Coronary artery (tissue), 2 donors: ENCODE measurements at regions not wholly inside any gene's neighbourhood (a gene's known extent, or its start where the extent isn't known, plus 50 kb on each side); places are given as distances from the start of the nearest gene placed in this dataset.
A peak's percentile ranks its signal among the peaks of the same experiment; 100 is the strongest.

ENCODE experiments used
- DNase-seq: peaks from one replicate; pipeline ENCODE4 v3.0.0-alpha.2; 2017; ENCODE audit warnings: low spot score
- H3K27ac ChIP-seq, 2 donors: fragments of 200-600 bp; sonication (generic); one replicate each; pipeline ENCODE4 v1.5.1; 2016 to 2019
- H3K4me3 ChIP-seq: fragments of 200-600 bp; sonication (generic); 2 replicates; pipeline ENCODE4 v1.5.1; 2016; ENCODE audit warnings: mild to moderate bottlenecking, moderate library complexity
- TF ChIP-seq, protein P1 (sequence below): fragments of 200-600 bp; sonication (generic); IDR thresholded peaks from one replicate; pipeline ENCODE4 v1.5.1; 2019; ENCODE audit warnings: antibody characterized with exemption

DNA sequence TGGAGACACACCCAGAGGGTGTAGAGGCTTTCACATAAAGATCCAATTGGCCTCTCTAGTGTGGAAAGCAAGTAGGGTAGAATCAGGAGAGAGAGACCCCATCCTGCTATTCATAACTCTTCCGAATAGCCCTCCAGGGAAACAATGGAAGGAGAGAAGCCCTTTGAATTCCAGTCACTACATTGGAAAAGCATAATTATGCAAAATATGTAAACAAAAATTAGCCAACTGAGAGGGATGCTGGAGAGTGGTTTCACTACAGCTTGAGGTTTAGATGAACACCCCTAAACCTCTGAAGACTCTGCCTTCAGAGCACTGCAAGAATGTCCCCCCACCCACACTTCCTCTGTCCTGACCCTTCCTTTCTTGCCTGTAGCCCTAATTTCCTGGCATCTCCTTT lies 197.3 kb upstream of the ANKRD55 start:
- Histone ChIP-seq H3K4me3 (no peak overlapping the region), H3K27ac (no peak overlapping the region)
- DNase-seq, result no peak
- TF ChIP-seq, protein P1, sequence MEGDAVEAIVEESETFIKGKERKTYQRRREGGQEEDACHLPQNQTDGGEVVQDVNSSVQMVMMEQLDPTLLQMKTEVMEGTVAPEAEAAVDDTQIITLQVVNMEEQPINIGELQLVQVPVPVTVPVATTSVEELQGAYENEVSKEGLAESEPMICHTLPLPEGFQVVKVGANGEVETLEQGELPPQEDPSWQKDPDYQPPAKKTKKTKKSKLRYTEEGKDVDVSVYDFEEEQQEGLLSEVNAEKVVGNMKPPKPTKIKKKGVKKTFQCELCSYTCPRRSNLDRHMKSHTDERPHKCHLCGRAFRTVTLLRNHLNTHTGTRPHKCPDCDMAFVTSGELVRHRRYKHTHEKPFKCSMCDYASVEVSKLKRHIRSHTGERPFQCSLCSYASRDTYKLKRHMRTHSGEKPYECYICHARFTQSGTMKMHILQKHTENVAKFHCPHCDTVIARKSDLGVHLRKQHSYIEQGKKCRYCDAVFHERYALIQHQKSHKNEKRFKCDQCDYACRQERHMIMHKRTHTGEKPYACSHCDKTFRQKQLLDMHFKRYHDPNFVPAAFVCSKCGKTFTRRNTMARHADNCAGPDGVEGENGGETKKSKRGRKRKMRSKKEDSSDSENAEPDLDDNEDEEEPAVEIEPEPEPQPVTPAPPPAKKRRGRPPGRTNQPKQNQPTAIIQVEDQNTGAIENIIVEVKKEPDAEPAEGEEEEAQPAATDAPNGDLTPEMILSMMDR, result no peak

DNA sequence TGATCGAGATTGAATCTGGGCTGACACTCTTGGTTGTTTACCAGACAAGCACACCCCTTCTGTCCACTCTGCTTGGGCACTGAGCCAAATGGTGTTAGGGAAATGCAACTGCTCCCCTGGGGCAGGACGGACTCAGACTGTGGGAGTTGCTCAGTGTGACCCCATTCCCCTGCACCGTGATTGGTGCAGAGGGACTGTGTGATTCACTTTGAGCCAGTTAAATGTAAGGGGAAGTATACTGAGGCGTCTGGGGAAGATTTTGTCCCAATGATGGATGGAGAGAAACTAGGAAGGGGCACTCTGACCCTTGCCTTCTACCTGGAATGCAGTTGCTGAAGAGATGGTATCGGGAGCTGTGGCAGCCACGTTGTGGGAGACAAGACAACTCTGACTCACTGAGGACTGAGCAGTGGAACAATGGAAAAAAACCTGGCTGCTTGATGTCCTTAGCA lies 196.0 kb upstream of the ANKRD55 start:
- TF ChIP-seq, protein P1, result no peak
- no peak overlapping the region for H3K4me3 ChIP-seq
- DNase-seq, result no peak
- H3K27ac ChIP-seq, result no peak overlapping the region

DNA sequence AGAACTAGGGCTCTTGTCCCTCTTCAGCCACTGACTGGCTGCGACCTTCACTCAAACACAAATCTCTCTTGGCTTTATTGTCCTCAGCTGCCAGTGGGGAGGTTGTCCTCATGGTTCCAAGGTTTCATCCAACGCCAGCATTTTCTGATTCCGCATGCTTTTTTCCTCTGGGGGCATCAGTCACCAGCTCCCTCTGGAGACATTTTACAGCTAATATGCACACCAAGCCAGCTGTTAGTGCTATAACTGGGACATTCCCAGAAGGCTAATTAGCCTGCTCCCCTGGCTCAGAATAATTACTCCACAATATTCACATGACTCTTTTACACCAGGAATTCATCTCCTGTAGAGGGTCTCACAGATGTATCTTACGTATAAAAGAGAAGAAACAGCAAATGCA lies 193.6 kb upstream of the ANKRD55 start:
- no peak overlapping the region for H3K27ac ChIP-seq
- H3K4me3 ChIP-seq, result no peak overlapping the region
- TF ChIP-seq, protein P1, result no peak
- no peak for DNase-seq

DNA sequence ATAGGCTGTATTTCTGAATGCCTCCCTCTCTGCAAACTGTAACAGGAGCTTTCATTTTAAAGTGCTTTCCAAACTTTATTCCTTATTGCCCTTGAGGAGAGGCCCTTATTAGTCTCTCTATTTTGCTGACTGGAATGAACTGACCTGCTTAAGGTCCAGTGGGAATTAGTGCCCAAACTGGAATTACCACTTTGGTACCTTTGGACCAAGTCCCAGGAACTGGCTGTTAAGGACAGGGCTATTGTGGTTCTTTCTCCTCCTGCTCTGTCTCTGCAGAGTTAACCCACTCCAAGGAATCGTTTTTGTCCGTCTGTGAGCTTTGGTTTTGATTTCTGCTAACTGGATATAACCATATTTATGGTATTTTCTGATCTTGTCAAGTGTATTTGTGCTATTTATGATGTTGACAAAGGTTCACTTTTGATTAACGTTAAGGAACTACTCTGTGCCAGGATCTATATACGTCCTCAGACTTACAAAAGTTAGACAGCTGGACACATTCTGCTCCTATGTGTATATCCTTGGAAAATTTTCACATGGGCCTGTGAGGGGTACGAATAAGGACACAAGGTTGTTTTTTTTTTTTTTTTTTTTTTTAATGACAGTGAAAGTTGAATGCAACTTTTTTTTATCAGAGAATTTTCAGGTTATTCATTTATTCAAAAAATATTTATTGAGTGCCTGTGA lies 189.1 kb upstream of the ANKRD55 start:
- TF ChIP-seq, protein P1, result no peak
- peak overlapping the region; percentile 32 for H3K4me3 ChIP-seq
- H3K27ac ChIP-seq, result no peak overlapping the region
- no peak for DNase-seq

DNA sequence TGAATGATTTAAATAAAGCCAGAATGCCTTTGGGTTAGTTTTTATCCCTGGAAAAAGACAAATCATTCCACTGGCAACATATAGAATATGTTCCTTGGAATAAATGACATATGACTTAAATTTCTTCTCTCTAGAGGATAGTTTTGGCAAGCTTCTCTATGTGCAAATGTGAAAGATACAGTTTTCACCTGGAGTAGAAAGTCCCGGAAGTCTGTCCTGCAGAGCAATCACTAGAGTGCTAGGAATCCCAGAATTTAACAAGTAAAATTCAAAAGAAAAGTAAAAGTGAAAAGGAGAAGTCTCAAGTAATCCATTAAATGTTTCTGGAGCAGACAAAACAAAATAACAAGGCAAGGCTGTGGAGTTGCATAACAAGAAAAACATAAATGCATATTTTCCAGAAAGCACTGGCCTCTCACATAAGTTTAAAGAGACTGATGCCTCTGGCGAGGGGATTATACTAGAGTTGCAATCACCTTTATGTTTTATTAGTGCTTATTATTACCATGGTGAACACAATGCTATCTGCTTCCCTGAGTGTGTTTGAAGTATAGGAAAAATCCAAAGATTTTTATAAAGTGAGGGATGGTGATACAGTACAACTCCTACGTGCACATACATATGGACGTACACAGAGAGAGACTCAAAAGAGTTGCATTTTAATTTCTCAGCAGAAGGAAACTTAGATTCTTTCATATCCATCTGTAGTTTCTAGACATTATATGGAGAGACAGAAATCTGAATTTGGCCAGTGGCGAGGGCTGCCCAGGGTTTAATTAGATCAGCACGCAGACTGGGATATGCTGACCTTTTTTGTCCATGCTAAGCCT lies 188.3 kb upstream of the ANKRD55 start:
- no peak for DNase-seq
- TF ChIP-seq, protein P1, result no peak
- no peak overlapping the region for H3K27ac ChIP-seq
- H3K4me3 ChIP-seq, result peak overlapping the region; percentile 32

DNA sequence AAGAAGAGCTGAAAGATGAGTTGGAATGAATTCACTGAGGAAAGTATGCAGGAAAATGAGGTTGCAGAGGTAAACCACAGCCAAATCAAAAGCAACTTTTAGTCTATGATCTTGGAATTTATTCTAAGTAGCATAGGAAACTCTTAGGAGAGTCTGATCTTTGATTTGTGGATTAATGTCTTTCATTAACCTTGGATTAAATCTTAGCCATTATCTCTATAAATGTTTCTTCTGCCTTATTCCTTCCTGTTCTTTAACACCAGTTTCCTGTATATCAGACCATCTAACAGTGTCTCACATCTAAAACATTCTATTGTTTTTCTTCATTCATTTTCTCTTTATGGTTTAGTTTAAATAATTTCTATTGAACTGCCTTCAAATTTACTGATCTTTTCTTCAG lies 187.2 kb upstream of the ANKRD55 start:
- no peak for DNase-seq
- TF ChIP-seq, protein P1, result no peak
- Histone ChIP-seq H3K27ac (no peak overlapping the region), H3K4me3 (no peak overlapping the region)

DNA sequence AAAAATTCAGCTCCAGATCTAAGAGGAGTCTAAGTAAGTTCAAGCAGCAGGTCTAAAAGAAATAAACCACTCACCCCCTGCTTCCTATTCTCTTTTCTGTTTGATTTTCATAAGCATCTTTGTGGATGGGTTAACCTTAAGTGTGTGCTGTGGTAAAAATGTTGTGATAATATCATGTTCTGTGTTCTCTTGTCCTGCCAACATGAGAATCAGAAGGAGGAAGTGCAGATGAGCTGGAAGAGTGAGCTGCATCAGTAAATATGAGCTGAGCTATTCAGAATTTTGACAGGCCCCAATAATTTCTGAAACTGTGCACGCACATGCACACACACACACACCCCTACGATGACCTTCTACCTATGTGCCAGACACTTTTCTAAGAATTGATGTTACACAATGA lies 186.5 kb upstream of the ANKRD55 start:
- no peak for DNase-seq
- Histone ChIP-seq H3K4me3 (no peak overlapping the region), H3K27ac (no peak overlapping the region)
- TF ChIP-seq, protein P1, result no peak
